SK-N-MC (cell line): ENCODE measurements at regions not wholly inside any gene's neighbourhood (a gene's known extent, or its start where the extent isn't known, plus 50 kb on each side); places are given as distances from the start of the nearest gene placed in this dataset.

ENCODE experiments used
- EZH2 ChIP-seq: fragments of 200-600 bp; sonication (generic); IDR thresholded peaks from one replicate; pipeline ENCODE4 v1.6.1; 2017; ENCODE audit warnings: antibody characterized with exemption
- FOXP2 ChIP-seq: optimal IDR thresholded peaks from 2 replicates; pipeline ENCODE3; 2011; ENCODE audit warnings: mild to moderate bottlenecking, moderate library complexity; ENCODE audit not compliant: insufficient read depth; ENCODE audit errors: extremely low read length, control extremely low read depth
- POLR2AphosphoS5 ChIP-seq: IDR thresholded peaks from 2 replicates; pipeline ENCODE4 v1.6.1; 2012; ENCODE audit warnings: mild to moderate bottlenecking, low read depth, low read length, borderline replicate concordance

GRCh38 chr10:24039897-24040296 lies 169.0 kb upstream of the KIAA1217 start:
- TF ChIP-seq EZH2 (no peak), POLR2AphosphoS5 (no peak), FOXP2 (no peak)
